ENCODE measurements at regions not wholly inside any gene's neighbourhood (a gene's known extent, or its start where the extent isn't known, plus 50 kb on each side); places are given as distances from the start of the nearest gene placed in this dataset.

DNA sequence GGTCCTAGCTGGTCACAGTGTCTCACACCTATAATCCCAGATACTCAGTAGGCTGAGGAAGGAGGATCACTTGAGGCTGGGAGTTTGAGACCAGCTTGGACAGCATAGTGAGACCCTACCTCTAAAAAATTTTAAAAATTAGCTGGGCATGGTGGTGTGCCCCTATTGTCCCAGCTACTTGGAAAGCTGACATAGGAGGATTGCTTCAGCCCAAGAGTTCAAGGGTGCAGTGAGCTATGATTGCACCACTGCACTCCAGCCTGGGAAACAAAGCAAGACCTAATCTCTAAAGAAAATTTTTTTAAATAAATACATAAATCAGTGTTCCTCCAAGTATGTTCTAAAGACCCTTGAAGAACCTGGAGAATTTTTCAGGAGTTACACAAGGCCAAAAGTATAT lies 50.6 kb upstream of the GNAO1 start:
- no peak for DNase-seq (ENCODE audit: low read depth)

DNA sequence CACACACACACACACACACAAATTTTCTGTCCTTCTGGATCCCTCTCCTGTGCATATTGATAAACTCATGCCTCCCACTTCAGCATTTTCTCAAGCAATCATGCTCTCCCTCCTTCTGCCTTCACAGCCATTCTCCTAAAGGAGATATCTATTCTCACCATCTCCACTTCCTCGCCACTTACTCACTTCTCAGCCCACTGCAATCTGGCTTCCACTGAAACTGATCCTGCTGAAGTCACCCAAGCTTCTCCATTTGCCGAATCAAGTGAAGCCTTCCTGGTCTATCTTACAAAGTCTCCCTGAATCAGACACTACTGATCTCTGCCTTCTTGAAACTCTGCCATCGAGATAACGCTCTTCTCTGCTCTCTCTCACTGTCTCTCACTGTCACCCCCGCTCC lies 54.0 kb upstream of the GNAO1 start:
- DNase-seq (ENCODE audit: low read depth) = no peak

DNA sequence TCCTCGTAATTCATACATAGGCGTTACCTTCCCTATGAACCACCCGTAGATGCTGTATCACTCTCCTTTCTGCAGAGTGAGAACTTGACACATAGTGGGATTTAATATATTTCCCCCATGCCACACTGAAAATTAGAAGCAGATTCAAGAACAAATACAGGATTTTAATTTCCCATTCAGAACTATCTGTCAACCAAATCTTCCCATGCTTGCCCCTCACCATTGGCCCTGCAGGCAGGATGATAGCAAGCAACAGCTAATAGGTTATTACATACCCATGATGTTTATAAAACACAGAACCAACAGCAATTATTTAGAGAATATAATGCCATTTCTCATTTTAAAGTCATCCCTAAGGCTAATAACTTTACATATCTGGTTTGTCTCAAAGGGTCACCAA lies 55.0 kb upstream of the GNAO1 start:
- DNase-seq (ENCODE audit: low read depth) = no peak

DNA sequence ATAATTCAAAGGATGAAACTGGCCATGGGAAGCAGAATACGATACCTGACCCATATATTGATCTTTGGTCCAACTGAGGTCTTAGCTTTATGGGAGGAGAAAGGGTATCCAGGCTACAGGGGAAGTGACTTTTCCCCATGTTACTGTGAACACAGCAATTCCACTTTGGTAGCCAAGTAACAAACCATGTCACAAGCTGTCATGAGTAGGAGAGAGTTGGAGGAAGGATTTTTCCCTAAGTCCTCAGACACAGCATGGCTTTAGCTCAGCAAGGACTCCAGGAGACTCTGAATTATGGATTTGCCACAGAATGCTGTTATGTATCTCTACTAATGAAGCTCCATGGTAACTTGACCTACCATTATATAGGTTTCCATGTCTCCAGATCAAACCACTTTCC lies 56.5 kb upstream of the GNAO1 start:
- no peak for DNase-seq (ENCODE audit: low read depth)

DNA sequence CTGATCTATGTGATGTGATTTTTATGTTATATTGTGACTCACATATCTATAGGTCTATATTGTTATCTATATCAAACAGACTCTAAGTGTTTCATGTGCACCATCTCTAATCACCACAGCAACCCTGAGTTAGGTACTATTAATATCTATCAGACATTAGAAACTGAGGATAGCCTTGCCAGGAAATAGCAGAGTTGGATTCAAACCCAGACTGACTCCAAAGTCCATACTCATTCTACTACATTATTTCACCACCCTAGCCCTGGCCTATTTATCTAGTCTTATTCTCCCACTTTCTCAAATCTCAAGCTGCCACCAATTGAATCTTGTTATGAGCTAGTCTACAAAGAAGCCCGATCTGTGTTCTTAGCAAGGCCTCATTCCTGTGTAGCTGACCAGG lies 65.4 kb upstream of the GNAO1 start:
- DNase-seq (ENCODE audit: low read depth) = no peak

DNA sequence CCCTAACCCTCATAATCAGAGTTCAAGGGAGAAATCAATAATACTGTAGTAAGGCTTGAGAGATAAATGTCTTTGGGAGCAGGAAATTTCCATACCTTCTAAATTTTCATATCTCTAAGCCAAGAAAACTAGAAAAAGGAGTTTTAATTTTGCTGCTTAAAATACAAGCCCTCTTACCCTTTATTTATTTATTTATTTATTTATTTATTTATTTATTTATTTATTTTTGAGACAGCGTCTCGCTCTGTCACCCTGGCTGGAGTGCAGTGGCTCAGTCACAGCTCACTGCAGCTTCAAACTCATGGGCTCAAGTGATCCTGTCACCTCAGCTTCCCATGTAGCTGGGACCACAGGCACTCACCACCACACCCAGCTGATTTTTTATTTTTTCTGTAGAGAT lies 69.0 kb upstream of the GNAO1 start:
- DNase-seq (ENCODE audit: low read depth) = no peak

DNA sequence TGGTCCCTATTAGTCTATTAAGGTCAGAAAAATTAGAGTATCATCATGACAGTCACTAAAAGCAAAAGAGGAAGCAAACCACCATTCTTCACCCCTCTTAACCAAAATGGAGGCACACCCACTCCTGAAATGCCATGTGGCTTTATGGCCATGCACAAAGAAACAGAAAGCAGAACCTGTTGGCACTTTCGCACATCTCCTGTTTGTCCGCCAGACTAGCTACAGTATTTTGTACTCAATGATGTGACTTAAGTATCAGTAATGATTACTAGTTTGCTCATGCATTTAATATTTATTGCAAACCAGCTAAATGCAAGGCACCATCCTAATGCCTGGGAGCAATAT lies 70.2 kb upstream of the GNAO1 start:
- DNase-seq (ENCODE audit: low read depth) = no peak

DNA sequence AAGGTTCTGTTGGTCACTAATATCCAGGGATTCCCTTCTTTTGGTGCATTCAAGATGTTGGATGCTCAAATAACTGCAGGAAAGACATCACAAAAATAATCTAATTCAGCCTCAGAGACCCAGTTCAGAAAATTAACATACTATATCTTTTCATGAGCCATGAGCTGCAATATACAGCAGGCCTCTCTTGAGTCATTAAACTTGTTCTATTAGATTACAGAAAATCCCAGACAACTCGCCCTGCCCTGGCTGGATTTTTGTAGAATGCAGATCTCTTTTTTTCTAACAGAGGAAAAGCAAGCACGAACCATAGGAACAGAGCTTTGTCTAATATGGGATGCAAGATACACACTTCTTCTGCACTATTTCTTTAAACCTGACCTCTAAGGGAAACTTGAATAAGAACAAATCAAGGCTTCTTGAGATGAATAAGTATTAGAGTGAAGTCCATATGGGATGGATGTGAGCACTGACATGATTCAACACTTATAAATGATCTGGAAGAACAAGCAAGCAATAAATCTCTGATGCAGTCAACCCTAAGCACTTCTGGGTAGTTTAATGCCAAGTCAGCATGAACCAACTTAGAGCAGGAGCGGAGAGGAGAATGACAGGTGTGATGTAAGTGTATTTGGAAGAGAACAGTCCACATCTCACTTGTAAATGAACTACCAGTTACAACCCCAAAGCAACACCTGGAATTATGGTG lies 70.7 kb upstream of the GNAO1 start:
- DNase-seq (ENCODE audit: low read depth) = no peak

DNA sequence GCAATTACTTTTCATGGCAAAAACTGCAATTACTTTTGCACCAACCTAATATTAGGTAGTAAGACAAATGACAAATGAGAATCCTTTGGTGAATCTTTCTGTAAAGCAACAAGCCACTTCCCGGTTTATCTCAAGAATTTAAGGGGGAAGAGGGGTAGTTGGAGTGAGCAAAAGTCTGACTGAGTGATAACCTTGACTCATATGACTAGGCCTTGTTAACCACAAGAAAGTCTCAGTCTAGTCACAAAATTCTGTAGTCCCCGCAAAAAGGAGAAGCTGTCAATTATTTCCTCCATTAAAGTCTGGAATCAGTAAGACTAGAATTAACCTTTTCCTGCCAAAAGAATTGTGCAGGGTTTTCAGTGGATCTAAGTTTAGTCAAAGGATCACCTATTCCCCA lies 72.2 kb upstream of the GNAO1 start:
- DNase-seq (ENCODE audit: low read depth) = no peak

DNA sequence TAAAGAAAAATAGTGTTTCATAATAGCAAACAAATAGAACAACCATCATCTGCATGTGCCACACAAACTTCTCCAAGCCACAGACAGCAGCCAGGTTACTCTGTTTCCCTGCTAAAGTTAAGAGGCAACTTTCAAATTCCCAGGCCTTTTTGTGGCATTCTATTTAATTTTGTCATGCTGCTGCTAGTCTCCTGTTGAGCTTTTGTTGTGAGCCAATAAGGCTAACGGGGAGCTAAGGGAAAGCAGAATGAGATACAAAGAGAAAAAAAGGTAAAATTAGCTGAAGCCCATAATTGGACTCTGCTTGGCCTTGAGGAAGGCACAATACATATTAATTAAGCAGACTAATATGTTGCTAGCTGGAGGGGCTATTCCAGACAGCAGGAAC lies 74.7 kb upstream of the GNAO1 start:
- DNase-seq (ENCODE audit: low read depth) = no peak

DNA sequence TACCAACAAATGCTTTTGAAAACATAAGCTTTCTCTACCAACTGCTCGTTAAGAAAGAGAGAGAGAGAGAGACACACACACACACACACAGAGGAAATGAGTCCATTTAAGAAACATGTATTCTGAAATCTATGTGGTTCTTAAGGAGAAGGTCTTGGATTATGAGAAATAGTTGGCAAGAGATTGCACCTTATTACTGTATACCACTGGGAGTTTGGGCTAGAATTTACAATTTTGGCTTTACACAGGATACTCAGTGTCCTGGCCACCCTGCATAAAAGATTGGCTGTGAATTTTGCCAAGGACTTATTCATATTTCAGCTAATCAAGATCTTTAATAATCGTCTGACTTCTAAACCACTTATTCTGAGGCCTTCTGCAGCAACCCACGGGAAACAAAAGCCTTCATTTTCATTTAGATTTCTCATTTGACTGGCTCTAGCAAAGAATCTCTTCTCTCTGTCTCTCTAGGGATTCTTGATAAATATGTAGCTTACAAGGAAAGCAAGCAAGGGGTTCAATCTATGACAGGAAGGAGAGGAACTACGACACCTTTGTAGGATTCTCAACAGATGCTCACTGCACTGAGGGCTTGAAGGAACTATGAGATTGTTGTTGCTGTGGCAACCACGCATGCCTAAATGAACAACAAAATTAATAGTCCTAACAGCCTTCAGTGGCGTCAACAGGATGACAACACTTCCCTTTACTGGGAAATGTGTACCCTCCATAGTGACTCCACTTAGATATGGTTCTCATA lies 75.3 kb upstream of the GNAO1 start:
- DNase-seq (ENCODE audit: low read depth) = no peak

DNA sequence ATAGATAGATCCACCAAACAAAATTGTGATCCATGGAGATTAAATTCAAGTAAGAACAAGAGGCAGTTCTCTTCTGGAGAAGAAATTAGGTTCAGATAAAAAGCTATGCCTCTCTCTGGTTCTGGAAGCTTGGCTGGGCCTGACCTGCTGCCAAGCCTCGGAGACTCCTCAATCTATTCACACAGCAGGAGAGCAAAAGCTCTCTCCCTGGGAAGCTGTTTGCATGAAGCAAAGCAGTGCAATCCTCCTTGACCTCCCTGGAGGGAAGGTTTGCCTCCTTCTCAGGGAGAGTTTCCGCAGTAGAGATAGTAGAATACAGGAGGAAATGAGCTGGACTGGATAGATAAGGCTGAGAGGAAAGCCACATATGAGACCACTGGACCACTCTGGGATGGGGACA lies 78.1 kb upstream of the GNAO1 start:
- no peak for DNase-seq (ENCODE audit: low read depth)

DNA sequence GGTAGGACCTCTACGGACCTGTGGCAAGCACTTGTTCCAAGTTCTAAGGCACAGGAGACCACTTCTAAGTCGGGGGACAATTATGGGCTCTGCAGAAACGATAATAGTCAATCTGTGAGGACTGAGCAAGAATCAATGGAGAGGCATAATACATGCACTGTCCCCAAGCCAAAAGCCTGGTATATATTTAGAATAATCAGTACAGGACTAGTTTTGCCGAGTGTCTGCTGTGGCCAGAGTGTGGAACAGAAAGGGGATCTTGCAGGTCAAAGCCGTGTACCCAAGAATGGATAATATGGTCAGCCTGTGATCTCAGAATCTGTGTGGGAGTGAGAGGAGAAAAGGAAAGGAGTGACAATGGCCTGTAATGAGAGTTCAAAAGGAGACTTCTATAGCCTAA lies 80.2 kb upstream of the GNAO1 start:
- DNase-seq (ENCODE audit: low read depth) = no peak

DNA sequence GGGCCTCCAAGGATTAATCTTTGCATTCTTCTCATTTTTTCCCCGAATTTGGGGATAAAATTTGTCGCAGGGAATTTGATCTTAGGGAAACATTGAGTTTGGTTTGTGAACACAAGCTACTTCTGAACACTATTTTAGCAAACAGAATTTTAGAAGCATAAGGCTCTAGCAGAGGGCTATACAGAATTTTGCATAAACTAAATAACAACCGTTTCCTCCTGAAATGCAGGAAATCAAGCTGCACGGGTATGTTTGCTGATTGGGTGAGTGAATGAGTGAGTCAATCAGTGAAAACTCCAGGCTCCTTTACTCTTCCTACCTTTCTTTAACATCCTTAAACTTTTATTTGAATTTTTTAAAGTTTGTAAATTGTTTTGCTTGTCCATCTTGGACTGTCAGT lies 81.3 kb upstream of the GNAO1 start:
- DNase-seq (ENCODE audit: low read depth) = no peak

DNA sequence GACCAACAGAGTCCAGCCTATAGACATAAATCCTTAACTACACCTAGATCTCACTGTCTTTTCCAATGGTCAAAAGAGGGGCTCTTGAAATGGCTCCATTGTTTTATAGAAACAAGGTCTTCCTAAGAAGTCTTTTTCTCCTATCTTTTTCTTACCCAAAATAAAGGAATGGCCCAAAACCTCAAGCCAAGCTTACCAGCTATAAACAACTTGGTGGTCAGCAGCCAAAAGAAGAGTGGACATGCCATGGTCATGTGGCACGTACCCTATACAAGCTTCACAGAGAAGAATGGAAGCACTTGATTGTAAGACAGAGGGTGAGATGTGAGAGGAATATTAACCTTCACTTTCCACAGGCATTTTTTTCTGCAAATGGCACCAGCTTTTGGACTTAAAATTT lies 82.1 kb upstream of the GNAO1 start:
- DNase-seq (ENCODE audit: low read depth) = no peak

DNA sequence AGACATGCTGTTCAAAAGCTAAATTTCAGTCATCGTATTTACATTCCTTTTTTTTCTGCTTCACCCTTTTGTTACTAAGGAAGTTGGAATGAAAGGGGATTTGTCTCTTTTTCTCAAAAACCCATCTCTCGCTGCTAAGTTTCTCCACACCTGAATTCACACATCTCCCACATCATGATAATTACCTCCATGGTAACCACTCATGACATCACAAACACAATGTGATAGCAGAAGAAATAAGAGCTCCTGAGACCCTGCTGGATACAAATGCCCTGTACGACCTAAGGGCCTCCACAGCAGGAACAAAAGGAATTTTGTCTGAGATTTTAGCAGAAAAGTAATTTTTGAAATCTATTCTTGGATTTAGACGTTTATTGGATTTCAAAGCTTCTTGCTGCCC lies 82.6 kb upstream of the GNAO1 start:
- no peak for DNase-seq (ENCODE audit: low read depth)

DNA sequence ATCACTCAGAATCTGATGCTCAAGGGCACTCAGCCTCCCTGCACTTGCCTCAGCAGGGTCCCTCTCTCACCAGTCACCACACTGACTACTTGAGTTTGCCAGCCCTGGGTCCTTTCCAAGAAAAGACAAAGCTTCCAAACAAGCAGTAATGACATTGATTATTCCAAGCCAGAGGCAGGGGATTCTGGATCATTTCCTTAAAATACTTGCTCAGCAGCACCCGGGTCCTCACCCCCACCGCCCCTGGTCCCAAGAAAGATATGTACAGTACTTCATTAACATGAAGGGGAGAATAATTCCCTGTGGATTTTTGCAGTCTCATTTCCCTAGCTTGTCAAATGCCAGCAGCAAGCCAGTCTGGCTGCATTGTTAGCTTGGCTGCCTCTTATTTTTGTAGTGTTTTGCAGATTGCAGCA lies 83.2 kb upstream of the GNAO1 start:
- no peak for DNase-seq (ENCODE audit: low read depth)

DNA sequence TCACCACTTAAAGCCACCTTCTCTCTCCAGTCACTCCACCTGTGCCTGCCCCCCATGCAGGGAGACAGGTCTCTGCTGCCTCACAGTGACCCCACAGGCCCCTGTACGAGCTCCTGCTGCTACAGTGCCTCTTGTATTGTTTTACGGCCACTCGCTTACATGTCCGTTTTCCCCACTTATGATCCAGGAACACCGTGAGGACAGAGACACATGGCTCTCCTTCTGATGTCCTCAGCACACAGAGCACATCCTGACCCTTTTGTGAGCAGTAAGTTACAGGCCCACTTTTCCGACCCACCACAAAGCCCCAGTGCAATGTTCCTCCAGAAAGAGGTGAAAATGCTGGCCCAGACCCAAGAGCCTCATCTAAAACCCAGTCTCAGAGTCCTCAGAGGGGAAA lies 84.8 kb upstream of the GNAO1 start:
- DNase-seq (ENCODE audit: low read depth) = no peak

DNA sequence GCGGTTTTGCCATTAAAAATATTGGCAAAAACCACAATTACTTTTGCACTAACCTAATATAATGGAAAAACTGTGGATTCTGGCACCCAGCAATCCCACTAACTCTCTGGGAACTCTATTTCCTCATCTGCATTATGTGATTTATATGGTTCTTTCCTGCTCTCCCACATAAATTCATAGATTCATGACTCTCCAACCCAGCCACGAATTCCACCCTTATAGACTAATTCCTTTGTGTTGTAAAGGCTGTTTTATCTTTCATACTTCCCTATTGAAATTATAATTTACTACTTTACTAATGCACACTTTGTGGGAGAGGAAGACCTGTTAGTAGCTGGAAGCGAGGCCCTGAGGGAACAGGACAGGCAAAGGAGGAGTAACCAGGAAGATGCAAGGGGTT lies 88.4 kb upstream of the GNAO1 start:
- DNase-seq (ENCODE audit: low read depth) = no peak

DNA sequence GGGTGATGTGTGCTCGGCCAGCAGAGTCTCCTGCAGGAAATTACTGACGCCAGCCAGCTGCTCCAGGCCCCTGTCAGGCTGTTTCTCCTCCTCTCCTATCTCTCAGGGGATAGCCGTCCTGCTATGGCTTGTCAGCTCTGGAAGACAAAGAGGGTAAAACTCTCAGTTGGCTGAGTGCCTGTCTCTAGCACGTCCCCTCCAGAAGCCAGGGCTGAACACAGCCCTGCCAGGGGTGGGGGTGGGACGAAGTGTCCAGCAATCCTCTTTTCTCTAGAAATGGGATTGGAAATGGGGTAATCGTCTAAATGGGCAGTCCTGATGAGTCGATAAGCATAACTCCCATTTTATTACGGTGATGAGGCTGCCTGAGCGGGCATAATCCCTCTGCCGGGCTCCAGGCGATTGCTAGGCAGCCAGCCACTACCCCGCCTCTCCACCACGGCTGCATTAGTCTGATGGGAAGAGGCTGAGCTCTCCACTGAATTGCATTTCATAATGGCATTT lies 89.1 kb upstream of the GNAO1 start:
- peak; percentile 6 for DNase-seq (ENCODE audit: low read depth)

DNA sequence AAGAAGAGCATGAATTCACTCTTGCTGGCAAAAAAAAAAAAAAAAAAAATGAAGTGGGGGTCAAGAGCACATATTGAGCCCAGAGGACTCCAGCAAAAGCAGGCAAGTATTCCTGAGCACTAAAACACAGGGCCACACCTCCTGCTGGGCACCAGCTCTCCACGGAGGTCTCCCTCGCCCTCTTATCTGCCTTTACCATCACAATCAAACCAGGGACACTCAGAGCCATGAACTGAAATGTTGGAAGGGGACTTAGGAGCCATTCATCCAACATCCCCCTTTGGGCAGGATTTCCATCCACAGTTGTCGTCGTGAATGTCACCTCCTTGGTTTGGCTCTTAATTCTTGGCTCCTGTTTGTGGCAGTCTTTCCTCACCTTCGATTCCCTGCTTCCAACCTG lies 89.8 kb upstream of the GNAO1 start:
- DNase-seq (ENCODE audit: low read depth) = no peak

DNA sequence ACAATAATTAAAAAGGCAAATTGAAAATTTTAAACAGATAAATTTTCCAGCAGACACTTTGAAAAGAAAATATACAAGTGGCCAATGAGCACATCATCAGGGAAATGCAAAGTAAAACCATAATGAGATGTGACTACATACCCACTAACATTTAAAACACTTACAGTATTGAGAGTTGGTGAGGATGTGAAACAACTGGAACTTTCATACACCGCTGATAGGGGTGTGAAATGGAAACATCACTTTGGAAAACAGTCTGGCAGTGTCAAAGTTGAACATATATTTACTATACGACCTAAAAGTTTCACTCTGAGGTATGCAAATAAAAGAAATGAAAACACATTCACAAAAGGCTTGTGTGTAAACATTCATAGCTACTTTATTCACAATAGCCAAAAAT lies 94.0 kb upstream of the GNAO1 start:
- no peak for DNase-seq (ENCODE audit: low read depth)

DNA sequence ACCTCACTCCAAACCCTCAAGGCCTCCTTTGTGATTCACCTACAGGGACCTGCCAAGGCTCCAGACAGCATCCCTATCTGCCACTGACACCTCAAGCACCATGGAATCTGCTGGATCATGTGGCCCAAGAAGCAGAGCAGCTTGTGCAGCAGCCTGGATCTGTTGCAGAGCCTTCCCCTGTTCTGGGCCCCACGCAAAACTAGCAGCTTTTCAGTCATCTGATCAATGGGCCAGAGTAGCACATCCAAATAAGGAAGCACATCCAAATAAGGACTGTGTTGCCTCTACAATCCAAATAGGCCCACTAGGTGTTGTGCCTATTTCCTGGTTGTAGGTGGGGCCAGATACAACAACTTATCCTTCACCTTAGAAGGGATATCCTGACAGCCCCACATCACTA lies 97.1 kb upstream of the GNAO1 start:
- DNase-seq (ENCODE audit: low read depth) = no peak

DNA sequence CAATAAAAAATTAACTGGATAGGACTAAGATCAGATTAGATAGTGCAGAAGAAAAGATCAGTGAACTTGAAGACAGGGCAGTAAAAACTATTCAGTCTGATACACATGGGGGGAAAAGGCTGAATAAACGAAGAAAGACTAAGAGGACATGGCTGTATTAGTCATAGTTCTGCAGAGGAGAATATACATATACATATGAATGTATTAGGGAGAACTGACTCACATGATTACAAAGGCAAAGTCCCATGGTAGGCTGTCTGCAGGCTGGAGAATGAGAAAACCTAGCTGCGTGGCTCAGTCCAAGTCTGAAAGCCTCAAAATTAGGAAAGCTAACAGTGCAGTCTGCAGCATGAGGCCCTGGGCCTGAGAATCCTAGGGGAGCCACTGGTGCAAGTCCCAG lies 98.2 kb upstream of the GNAO1 start:
- no peak for DNase-seq (ENCODE audit: low read depth)
